SH-SY5Y (cell line): ENCODE measurements at regions not wholly inside any gene's neighbourhood (a gene's known extent, or its start where the extent isn't known, plus 50 kb on each side); places are given as distances from the start of the nearest gene placed in this dataset.

Source experiments
- GATA2 ChIP-seq: IDR thresholded peaks from 2 replicates; pipeline ENCODE4 v1.6.1; 2011; ENCODE audit warnings: mild to moderate bottlenecking, low read depth, low read length
- GATA3 ChIP-seq: IDR thresholded peaks from 2 replicates; pipeline ENCODE4 v1.6.1; 2011; ENCODE audit warnings: low read depth, mild to moderate bottlenecking, low read length, moderate library complexity

DNA sequence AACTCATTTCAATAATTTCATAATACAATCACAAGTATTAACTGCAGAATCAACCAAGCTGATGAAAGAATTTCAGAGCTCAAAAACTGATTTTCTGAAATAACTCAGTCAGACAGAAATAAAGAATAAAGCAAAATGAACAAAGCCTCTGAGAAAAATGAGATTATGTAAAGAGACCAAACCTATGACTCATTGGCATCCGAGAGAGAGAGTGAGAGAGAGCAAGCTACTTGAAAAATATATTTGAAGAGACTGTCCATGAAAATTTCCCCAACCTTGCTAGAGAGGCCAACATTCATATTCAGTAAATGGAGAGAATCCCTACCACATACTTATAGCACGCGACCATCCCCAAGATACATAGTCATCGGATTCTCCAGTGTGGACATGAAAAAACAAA, 1376.4 kb downstream of the CDH11 start:
- TF ChIP-seq GATA2 (no peak), GATA3 (no peak)

GRCh38 chr16:63744077-63744874, 1377.6 kb downstream of the CDH11 start:
- no peak for TF ChIP-seq GATA2
- no peak for TF ChIP-seq GATA3

- TF ChIP-seq GATA3 (no peak), GATA2 (no peak)
Observed at GRCh38 chr16:63742150-63742549, 1379.7 kb downstream of the CDH11 start.

- TF ChIP-seq GATA3 (no peak), GATA2 (no peak)
Observed at GRCh38 chr16:63737633-63738032, 1384.2 kb downstream of the CDH11 start.

DNA sequence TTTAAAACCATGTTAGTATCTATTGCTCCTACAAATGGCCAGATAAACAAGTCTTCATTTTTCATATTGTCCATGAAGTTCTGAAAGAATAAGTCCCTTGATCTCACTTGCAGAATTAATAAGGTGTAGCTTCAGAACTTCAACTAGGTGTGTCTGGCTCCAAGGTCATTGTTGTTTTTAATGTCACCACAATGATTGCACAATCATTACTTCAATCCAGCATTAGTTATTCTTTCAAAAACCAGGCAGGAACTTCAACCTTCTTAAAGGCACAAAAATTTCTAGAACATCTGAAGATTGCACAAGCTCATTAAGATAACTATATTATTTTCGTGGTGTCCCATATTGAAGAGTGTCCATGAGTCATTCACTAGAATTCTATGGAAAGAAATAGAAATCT, 1386.4 kb downstream of the CDH11 start:
- TF ChIP-seq GATA3 = no peak
- no peak for TF ChIP-seq GATA2

GRCh38 chr16:63720848-63721247, 1401.0 kb downstream of the CDH11 start:
- no peak for TF ChIP-seq GATA3
- no peak for TF ChIP-seq GATA2

DNA sequence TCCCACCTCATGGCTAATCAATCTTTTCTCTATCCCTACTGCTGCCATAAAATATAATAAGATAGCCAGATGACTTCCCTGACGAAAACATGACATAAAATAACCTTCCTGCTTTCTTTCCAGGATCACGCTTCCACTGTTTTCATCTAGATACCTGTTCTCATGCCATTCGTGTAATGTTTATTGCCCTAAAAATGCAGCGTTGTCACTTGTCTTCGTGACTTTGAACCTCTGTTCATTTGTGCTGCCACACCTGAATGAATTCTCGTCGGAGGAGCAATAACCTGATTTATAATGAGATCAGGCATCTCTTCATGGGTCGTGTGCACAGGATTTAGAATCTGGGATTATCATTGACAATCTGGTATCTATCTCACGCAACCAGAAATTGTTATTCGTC, 1401.9 kb downstream of the CDH11 start:
- no peak for TF ChIP-seq GATA3
- TF ChIP-seq GATA2 = no peak

DNA sequence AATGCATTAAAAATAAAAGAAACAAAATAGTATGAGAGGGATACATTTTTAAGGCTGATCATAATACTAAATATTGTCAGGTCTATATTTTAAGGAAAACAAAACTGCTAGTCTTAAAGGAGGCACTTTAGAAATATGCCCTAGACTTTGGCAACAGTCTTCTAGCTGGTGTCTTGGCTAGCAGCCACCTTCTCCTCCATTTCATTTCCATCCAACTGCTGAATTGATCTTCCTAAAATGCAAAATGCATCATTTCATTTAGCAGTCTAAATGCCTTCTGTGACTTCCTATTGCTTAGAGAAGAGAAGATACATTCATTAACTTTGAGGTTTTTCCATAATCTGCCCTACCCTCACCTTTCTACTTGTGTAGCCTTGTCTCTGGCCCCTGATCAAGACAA, 1404.1 kb downstream of the CDH11 start:
- TF ChIP-seq GATA3 (no peak), GATA2 (no peak)

GRCh38 chr16:63714876-63715275, 1407.0 kb downstream of the CDH11 start:
- TF ChIP-seq GATA3 = no peak
- TF ChIP-seq GATA2 = no peak

GRCh38 chr16:63712725-63713124, 1409.1 kb downstream of the CDH11 start:
- no peak for TF ChIP-seq GATA3
- no peak for TF ChIP-seq GATA2

DNA sequence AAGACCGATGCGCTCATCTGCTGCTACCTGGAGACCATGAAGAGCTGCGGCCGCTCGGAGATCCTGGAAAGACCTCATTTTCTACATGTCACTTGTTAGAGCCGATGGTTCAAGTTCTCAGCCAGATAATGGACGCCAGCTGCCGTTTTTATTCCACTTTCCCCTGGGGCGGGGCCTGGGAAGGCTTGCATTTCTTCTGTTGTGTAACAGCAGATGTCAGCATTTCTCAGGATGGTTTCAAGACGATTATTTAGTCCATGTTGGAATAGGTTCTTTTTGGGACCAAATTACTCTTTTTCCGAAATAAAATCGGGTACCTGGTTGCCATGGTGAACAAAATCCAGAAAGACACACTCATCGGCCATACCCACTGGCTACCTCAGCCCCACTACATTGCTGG, 1418.3 kb downstream of the CDH11 start:
- TF ChIP-seq GATA2 (no peak), GATA3 (no peak)

DNA sequence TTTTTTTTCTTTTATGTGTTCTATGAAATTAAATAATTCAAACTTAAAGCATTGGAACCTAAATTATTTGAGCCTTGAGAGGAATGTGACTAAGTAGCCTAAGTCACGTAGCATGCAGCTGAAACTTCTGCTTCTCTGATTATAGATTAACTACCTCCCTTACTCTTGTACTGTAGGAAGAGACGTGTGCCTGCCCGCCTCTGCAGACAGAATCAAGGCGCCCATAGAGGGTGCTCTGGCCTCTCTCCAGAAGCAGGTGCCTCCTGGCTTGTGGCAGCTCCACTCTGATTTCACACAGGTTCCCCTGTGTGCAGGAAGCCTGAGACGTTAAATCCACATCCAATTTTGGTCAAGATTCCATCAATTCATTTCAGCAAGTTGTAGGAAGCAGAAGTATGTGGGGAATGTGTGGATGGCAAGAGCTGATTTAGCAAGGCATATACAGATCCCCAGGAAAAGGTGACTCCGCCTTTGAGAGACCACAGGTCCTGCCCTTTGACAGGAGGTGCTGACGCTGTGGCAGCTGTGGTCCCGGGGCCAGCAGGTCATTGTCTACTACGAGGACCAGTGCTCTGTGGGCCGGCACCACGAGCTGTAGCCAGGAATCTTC, 1418.8 kb downstream of the CDH11 start:
- TF ChIP-seq GATA3 (no peak), GATA2 (no peak)

DNA sequence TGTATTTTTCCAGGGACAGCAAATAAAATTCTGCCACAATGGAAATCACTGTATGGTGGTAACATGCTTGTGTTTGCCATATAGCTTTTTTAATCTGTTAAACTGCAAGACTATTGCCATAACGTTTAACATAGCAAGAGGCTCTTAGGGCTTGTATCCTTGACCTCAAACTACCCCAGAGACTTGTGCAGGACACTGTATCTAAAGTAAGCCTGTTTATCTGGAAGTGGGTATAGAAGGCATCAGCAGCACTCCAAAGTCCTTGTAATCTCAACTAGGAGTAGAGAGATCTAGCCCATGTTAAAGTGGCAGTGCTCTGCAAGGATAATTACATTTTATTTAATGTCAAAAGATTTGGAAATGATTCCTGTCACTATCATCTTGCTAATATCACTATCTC, 1424.1 kb downstream of the CDH11 start:
- TF ChIP-seq GATA3 (no peak), GATA2 (no peak)

- TF ChIP-seq GATA3 (no peak), GATA2 (no peak)
Observed at GRCh38 chr16:63695347-63695746, 1426.5 kb downstream of the CDH11 start.

DNA sequence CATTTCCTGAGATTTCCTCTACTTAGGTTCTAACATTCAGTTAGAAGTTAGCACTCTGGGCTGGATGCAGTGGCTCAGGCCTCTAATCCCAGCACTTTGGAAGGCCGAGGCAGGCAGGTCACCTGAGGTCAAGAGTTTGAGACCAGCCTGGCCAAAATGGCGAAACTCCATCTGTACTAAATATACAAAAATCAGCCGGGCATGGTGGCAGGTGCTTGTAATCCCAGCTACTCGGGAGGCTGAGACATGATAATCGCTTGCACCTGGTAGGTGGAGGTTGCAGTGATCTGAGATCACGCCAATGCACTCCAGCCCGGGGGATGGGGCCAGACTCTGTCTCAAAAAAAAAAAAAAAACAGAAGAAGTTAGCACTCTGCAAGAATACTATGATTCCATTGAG, 1430.9 kb downstream of the CDH11 start:
- no peak for TF ChIP-seq GATA3
- TF ChIP-seq GATA2 = no peak

DNA sequence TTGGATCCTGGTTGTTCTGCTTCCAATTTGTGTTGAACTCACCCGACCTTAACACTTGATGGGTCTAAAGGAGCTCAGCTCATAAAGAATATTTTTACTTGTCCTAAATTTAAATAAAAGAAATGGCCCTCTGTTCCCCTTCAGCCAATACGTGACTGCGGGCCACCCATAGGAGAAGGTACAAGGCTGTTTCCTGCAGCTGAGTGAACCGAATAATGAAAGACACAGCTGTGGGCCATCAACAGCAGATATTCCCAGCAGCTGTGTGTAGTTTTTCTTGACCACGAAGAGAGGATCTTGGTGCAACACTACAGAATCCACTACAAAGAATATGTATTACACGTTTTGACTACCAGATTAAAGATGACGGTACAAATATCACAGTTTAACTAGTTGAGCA, 1431.6 kb downstream of the CDH11 start:
- no peak for TF ChIP-seq GATA2
- no peak for TF ChIP-seq GATA3
